GM12878 (cell line): ENCODE measurements at regions not wholly inside any gene's neighbourhood (a gene's known extent, or its start where the extent isn't known, plus 50 kb on each side); places are given as distances from the start of the nearest gene placed in this dataset.

Source experiments
- ATAC-seq: fragments of 200-7000 bp; cut with Tn5 transposase; 3 replicates; pipeline ENCODE4 v1.9.1; 2020; ENCODE audit warnings: mild to moderate bottlenecking, moderate library complexity
- BruUV-seq: library from RNA; stranded (reverse); fragments of 400-500 nt; replicated peaks from 2 replicates; lab custom pipeline; 2021; lab: Mats Ljungman, UMichigan
- CTCF ChIA-PET: fragments of 300-600 bp; sonication (Branson Sonifier 250); formaldehyde crosslinking; extraction: SDS; loops from one replicate; lab custom pipeline; 2021; ENCODE audit warnings: inconsistent platforms; lab: Yijun Ruan, JAX
- POLR2A ChIA-PET: fragments of 350-600 bp; formaldehyde crosslinking; extraction: SDS; loops from one replicate; lab custom pipeline; 2021; ENCODE audit warnings: inconsistent platforms; lab: Charles Lee
- RAD21 ChIA-PET: fragments of 300-600 bp; sonication (Branson Sonifier 250); formaldehyde crosslinking; loops from one replicate; lab custom pipeline; 2023; ENCODE audit warnings: antibody characterized with exemption; ENCODE audit not compliant: unreplicated experiment; lab: Charles Lee
- SMC1A ChIA-PET: fragments of 300-600 bp; sonication (Branson Sonifier 250); formaldehyde crosslinking; loops from one replicate; lab custom pipeline; 2023; ENCODE audit not compliant: unreplicated experiment, uncharacterized antibody; lab: Charles Lee
- DNase-seq: peaks from one replicate; pipeline ENCODE4 v3.0.0-alpha.2; 2011; ENCODE audit warnings: low read depth, low spot score
- FAIRE-seq: peaks from 3 replicates; lab custom pipeline; 2011; peaks lifted over from hg19 to GRCh38; lab: Jason Lieb, UNC
- H2AFZ ChIP-seq: 2 replicates; pipeline ENCODE4 v1.6.0; 2011; ENCODE audit warnings: low read depth, low read length, control low read depth; ENCODE audit not compliant: control insufficient read depth
- H3K27ac ChIP-seq: 2 replicates; pipeline ENCODE4 v1.5.1; 2011; ENCODE audit warnings: control low read depth; ENCODE audit not compliant: control insufficient read depth, insufficient read depth
- H3K27me3 ChIP-seq, 2 experiments: replicated peaks in 1 of 2; 2 replicates each; pipeline versions ENCODE4 v1.6.0 to v1.6.1; 2011; ENCODE audit warnings: low read length in 1 of 2; ENCODE audit not compliant: control insufficient read depth in 2 of 2, insufficient read depth in 2 of 2
- H3K36me3 ChIP-seq, 2 experiments: 2 replicates each; pipeline ENCODE4 v1.5.1; 2011; ENCODE audit warnings: low read length in 1 of 2; ENCODE audit not compliant: control insufficient read depth in 2 of 2, insufficient read depth in 2 of 2
- H3K4me1 ChIP-seq: 2 replicates; pipeline ENCODE4 v1.6.1; 2011; ENCODE audit warnings: mild to moderate bottlenecking, low read length, moderate library complexity, mixed read lengths; ENCODE audit not compliant: control insufficient read depth, insufficient read depth
- H3K4me2 ChIP-seq: 2 replicates; pipeline ENCODE4 v1.6.0; 2011; ENCODE audit warnings: control low read depth; ENCODE audit not compliant: control insufficient read depth, insufficient read depth
- H3K4me3 ChIP-seq: fragments of 200-600 bp; sonication (generic); 2 replicates; pipeline ENCODE4 v1.5.1; 2016
- H3K79me2 ChIP-seq: 2 replicates; pipeline ENCODE4 v1.6.0; 2011; ENCODE audit warnings: low read length; ENCODE audit not compliant: control insufficient read depth, insufficient read depth
- H3K9ac ChIP-seq: 2 replicates; pipeline ENCODE4 v1.8.0; 2011; ENCODE audit warnings: low read length, control low read depth, mixed read lengths; ENCODE audit not compliant: control insufficient read depth, insufficient read depth
- H3K9me3 ChIP-seq: replicated peaks from 3 replicates; pipeline ENCODE4 v1.5.1; 2011; ENCODE audit warnings: mild to moderate bottlenecking, low read length; ENCODE audit not compliant: control insufficient read depth, insufficient read depth
- H4K20me1 ChIP-seq: 2 replicates; pipeline ENCODE4 v1.6.0; 2011; ENCODE audit not compliant: control insufficient read depth, insufficient read depth
- CEBPB ChIP-seq, 2 experiments: fragments of 150-350 bp in 1 of 2; IDR thresholded peaks; 2 replicates each; pipeline ENCODE4 v1.6.1; 2012 to 2014; ENCODE audit warnings: low read depth in 2 of 2, low read length in 2 of 2, borderline replicate concordance in 1 of 2, inconsistent platforms in 1 of 2
- FOXM1 ChIP-seq: IDR thresholded peaks from 2 replicates; pipeline ENCODE4 v1.6.1; 2012; ENCODE audit warnings: low read depth, mild to moderate bottlenecking, inconsistent platforms, low read length, moderate library complexity
- HDAC6 ChIP-seq: fragments of 200-600 bp; sonication (generic); IDR thresholded peaks from one replicate; pipeline ENCODE4 v1.8.0; 2017; ENCODE audit warnings: antibody characterized with exemption; ENCODE audit not compliant: unreplicated experiment
- PAX5 ChIP-seq: IDR thresholded peaks from 2 replicates; pipeline ENCODE4 v1.6.1; 2011; ENCODE audit warnings: low read depth, low read length, borderline replicate concordance
- SIX5 ChIP-seq: IDR thresholded peaks from 2 replicates; pipeline ENCODE4 v1.6.1; 2011; ENCODE audit warnings: mild to moderate bottlenecking, low read depth, low read length, moderate library complexity; ENCODE audit not compliant: severe bottlenecking
- WRNIP1 ChIP-seq: IDR thresholded peaks from 2 replicates; pipeline ENCODE4 v1.6.1; 2011; ENCODE audit warnings: low read depth, low read length, improper control_type of control experiment, borderline replicate concordance
- ZNF274 ChIP-seq: IDR thresholded peaks from one replicate; pipeline ENCODE4 v1.8.0; 2011; ENCODE audit not compliant: insufficient read length, insufficient read depth
- WGBS: methylation state at CpG from one replicate; pipeline ENCODE4 v1.1.6; 2016; ENCODE audit warnings: low lambda C conversion rate; ENCODE audit not compliant: insufficient replicate concordance, insufficient coverage; ENCODE audit errors: missing lambda C conversion rate; 5-methylcytosine and 5-hydroxymethylcytosine counted together
- in situ Hi-C: fragments of 300-500 bp; cut with MboI; formaldehyde crosslinking; loops from 9 replicates; pipeline ENCODE4 v1.14.3; 2018; ENCODE audit warnings: mixed read lengths
- intact Hi-C: fragments of 100-400 bp; cut with micrococcal nuclease; formaldehyde crosslinking; loops from one replicate; pipeline ENCODE4 v1.14.2; 2022; ENCODE audit not compliant: unreplicated experiment
- TF ChIP-seq, protein P1 (sequence below): IDR thresholded peaks from 2 replicates; pipeline ENCODE4 v1.6.1; 2011; ENCODE audit warnings: low read depth, mild to moderate bottlenecking, low read length, moderate library complexity, borderline replicate concordance; ENCODE audit errors: extremely low read depth
- TF ChIP-seq, protein P2 (sequence below): IDR thresholded peaks from 2 replicates; pipeline ENCODE4 v1.6.1; 2012; ENCODE audit warnings: low read depth, low read length, improper control_type of control experiment
- TF ChIP-seq, protein P3 (sequence below): IDR thresholded peaks from 2 replicates; pipeline ENCODE4 v1.6.1; 2011; ENCODE audit warnings: mild to moderate bottlenecking, low read depth, low read length, moderate library complexity; ENCODE audit not compliant: insufficient replicate concordance
- TF ChIP-seq, protein P4 (sequence below): fragments of 450-650 bp; IDR thresholded peaks from 2 replicates; pipeline ENCODE4 v1.6.1; 2017; ENCODE audit warnings: antibody characterized with exemption, mild to moderate bottlenecking, moderate library complexity

DNA sequence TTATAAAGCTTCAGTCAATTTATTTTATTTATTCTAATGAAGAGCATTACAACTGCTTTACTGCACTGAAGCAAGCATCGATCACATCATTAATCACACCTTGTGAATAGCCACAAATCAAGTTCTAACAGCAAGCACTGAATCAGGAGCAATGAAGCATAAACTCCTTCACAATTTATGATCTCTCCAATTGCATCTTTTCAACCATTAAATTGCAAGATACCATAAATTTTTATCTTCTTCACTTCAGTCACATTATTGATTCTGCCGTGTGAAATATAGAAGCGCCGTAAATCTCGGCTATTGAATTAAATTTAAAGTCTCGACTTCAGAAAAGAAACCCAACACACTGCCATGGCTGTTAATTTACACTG lies 298.7 kb downstream of the CDCA7 start:
- H3K4me1 ChIP-seq: no peaks in the 10 kb centered on the region
- TF ChIP-seq, protein P1, sequence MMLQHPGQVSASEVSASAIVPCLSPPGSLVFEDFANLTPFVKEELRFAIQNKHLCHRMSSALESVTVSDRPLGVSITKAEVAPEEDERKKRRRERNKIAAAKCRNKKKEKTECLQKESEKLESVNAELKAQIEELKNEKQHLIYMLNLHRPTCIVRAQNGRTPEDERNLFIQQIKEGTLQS: no peak
- H3K9ac ChIP-seq: no peak overlapping the region
- ATAC-seq: no peak
- no peaks in the 10 kb centered on the region for H3K79me2 ChIP-seq
- no peak for FAIRE-seq
- no peak for DNase-seq
- no peaks in the 10 kb centered on the region for H3K36me3 ChIP-seq
- 58% methylated on average over 6 of the region's 6 CpGs for WGBS
- no peaks in the 10 kb centered on the region for H3K9me3 ChIP-seq
- ChIA-PET POLR2A (no interaction called here), SMC1A (no interaction called here), RAD21 (no interaction called here), CTCF (no interaction called here)
- in situ Hi-C loops (no loop called here), intact Hi-C loops (no loop called here)
- H2AFZ ChIP-seq: no peak overlapping the region
- H4K20me1 ChIP-seq: no peaks in the 10 kb centered on the region
- no TSS peak for BruUV-seq
- no peak overlapping the region for H3K4me2 ChIP-seq
- H3K27me3 ChIP-seq: no peaks in the 10 kb centered on the region; a peak in 1 of 4 replicates
- H3K27ac ChIP-seq: no peak overlapping the region
- H3K4me3 ChIP-seq: no peak overlapping the region

DNA sequence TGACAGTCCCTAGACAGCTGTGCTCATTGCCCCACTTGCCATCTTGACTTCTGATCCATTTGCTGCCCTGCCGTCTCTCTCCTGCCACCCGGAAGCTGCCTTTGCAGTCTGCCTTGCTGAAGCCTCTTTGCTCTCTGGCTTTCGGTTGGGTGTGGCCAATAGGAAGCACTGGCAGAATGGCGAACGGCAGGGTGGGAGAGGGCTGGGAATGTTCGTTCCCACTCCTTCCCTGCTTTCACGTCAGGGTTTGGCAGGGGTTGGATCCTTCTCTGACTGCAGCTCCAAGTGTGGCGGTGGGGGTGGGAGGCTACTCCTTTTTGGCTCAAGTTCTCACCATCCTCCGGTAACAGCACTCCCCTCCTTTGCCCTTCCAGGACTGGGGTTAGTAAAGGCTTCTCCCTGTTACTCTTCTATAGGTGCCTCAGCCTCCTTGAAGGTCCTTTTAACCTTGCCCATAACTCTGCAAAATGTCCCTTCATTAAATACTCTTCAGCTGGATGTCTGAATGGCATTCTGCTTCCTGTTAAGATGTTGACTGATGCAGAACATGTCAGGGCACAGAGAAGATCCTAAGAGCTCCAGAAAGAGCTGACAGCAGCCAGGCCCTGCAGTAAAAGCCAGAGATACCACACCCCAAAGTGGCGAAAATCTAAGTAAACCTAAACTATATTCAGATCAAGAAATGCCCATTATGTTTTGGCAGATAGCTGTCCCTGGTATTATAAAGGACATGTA lies 299.7 kb downstream of the CDCA7 start:
- Histone ChIP-seq H3K9me3 (no peaks in the 10 kb centered on the region), H2AFZ (no peak overlapping the region), H3K36me3 (no peaks in the 10 kb centered on the region), H3K4me2 (no peak overlapping the region), H3K27ac (no peak overlapping the region), H3K4me1 (no peaks in the 10 kb centered on the region), H3K9ac (no peak overlapping the region), H3K27me3 (no peaks in the 10 kb centered on the region; a peak in 1 of 4 replicates), H3K79me2 (no peaks in the 10 kb centered on the region), H4K20me1 (no peaks in the 10 kb centered on the region), H3K4me3 (no peak overlapping the region)
- FAIRE-seq (no peak), DNase-seq (no peak), ATAC-seq (no peak)
- CTCF ChIA-PET: no interaction called here
- SMC1A ChIA-PET: interaction anchor here (0.9 kb wide), 1 partner anchor 9 kb away, joined by 3 read pairs; no protein-coding TSS in a partner anchor
- 30% methylated on average over 10 of the region's 10 CpGs for WGBS
- no TSS peak for BruUV-seq
- intact Hi-C loops (no loop called here), in situ Hi-C loops (no loop called here)
- POLR2A ChIA-PET: no interaction called here
- RAD21 ChIA-PET: no interaction called here
- TF ChIP-seq, protein P2, sequence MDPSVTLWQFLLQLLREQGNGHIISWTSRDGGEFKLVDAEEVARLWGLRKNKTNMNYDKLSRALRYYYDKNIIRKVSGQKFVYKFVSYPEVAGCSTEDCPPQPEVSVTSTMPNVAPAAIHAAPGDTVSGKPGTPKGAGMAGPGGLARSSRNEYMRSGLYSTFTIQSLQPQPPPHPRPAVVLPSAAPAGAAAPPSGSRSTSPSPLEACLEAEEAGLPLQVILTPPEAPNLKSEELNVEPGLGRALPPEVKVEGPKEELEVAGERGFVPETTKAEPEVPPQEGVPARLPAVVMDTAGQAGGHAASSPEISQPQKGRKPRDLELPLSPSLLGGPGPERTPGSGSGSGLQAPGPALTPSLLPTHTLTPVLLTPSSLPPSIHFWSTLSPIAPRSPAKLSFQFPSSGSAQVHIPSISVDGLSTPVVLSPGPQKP: no peak
- no peak for TF ChIP-seq WRNIP1
- no peak for TF ChIP-seq HDAC6
- TF ChIP-seq, protein P3, sequence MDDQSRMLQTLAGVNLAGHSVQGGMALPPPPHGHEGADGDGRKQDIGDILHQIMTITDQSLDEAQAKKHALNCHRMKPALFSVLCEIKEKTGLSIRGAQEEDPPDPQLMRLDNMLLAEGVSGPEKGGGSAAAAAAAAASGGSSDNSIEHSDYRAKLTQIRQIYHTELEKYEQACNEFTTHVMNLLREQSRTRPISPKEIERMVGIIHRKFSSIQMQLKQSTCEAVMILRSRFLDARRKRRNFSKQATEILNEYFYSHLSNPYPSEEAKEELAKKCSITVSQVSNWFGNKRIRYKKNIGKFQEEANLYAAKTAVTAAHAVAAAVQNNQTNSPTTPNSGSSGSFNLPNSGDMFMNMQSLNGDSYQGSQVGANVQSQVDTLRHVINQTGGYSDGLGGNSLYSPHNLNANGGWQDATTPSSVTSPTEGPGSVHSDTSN: no peak
- TF ChIP-seq SIX5: no peak
- TF ChIP-seq, protein P4, sequence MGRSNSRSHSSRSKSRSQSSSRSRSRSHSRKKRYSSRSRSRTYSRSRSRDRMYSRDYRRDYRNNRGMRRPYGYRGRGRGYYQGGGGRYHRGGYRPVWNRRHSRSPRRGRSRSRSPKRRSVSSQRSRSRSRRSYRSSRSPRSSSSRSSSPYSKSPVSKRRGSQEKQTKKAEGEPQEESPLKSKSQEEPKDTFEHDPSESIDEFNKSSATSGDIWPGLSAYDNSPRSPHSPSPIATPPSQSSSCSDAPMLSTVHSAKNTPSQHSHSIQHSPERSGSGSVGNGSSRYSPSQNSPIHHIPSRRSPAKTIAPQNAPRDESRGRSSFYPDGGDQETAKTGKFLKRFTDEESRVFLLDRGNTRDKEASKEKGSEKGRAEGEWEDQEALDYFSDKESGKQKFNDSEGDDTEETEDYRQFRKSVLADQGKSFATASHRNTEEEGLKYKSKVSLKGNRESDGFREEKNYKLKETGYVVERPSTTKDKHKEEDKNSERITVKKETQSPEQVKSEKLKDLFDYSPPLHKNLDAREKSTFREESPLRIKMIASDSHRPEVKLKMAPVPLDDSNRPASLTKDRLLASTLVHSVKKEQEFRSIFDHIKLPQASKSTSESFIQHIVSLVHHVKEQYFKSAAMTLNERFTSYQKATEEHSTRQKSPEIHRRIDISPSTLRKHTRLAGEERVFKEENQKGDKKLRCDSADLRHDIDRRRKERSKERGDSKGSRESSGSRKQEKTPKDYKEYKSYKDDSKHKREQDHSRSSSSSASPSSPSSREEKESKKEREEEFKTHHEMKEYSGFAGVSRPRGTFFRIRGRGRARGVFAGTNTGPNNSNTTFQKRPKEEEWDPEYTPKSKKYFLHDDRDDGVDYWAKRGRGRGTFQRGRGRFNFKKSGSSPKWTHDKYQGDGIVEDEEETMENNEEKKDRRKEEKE: no peak
- TF ChIP-seq ZNF274: no peak
- TF ChIP-seq CEBPB (IDR thresholded peaks at IDR 0.05; ENCODE audit: borderline replicate concordance in 1 of 2, low read depth in 2 of 2, low read length in 2 of 2): no peak
- TF ChIP-seq FOXM1: no peak
- TF ChIP-seq PAX5: no peak
